LNCaP clone FGC (cell line): ENCODE measurements at regions not wholly inside any gene's neighbourhood (a gene's known extent, or its start where the extent isn't known, plus 50 kb on each side); places are given as distances from the start of the nearest gene placed in this dataset.
"Not testable (repeated sequence)": the region's sequence is repeated elsewhere in the genome, so short reads cannot be mapped to it uniquely, and the experiment has no call there.

Experiments
- DNase-seq: peaks from one replicate; pipeline ENCODE4 v3.0.0-alpha.2; 2011; ENCODE audit warnings: low read depth
- H3K4me3 ChIP-seq: 2 replicates; pipeline ENCODE4 v1.5.1; 2011; ENCODE audit warnings: mild to moderate bottlenecking, low read depth, low read length, control low read depth
- CTCF ChIP-seq: IDR thresholded peaks from 2 replicates; pipeline ENCODE4 v1.5.1; 2012; ENCODE audit warnings: mild to moderate bottlenecking; ENCODE audit not compliant: control insufficient read depth, insufficient read depth; ENCODE audit errors: extremely low read depth

DNA sequence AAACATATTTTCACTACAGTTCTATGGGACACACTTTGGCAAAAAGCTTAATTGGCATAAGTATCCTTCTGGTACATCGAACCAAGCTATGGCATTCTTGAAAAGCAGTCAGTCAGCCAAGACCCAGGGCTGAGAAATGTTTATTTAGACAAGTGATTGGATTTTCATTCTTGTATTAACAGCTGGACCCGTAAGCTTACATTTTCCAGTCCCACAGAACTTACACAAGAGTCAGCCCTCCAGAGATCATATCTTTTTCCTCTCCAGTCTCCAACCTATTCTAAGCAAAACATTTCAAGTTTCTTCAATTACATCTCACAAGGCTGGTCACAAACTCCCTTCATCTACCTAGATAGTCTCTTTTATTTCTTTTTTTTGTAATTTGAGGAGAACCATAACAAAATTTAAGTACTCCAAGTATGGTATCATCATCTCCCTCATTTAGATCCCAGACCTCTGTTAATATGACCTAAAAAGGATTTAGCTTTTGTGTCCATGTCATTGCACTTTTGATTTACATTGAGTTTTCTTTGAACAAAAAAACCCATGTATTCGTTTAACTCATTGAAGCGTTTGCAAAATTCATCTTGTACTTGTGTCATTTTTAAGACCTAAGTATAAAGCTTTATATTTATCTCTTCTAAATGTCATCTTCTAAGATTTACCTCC is 67.9 kb upstream of the GRK3 start:
- TF ChIP-seq CTCF = no peak
- H3K4me3 ChIP-seq = no peak overlapping the region
- DNase-seq = no peak

- no peak for TF ChIP-seq CTCF
- no peak overlapping the region for H3K4me3 ChIP-seq
- no peak for DNase-seq
Observed at GRCh38 chr22:25497181-25497641, 67.3 kb upstream of the GRK3 start.

DNA sequence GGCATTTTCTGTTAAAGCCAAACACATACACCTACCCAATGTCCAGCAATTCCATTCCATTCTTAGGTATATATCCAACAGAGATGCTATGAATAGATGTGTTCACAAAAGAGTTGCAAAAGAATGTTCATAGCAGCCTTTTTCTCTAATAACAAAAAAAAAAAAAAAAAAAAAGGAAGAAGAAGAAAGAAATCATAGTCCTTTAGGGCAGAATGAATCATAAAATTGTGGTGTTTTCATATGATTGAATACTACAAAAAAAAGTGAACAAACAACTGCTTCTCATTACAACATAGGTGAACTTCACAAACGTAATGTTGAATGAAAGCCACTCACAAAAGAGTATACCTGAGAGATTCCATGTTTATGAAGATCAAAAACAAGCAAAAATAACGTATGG is 66.8 kb upstream of the GRK3 start:
- DNase-seq = no peak
- no peak for TF ChIP-seq CTCF
- H3K4me3 ChIP-seq = no peak overlapping the region

- not testable (repeated sequence) for DNase-seq, H3K4me3 ChIP-seq
Observed at GRCh38 chr22:25500671-25501070, 63.8 kb upstream of the GRK3 start.

- not testable (repeated sequence) for DNase-seq, H3K4me3 ChIP-seq
Observed at GRCh38 chr22:25504017-25504416, 60.5 kb upstream of the GRK3 start.

GRCh38 chr22:25508161-25508560 is 56.3 kb upstream of the GRK3 start:
- no peak for DNase-seq
- H3K4me3 ChIP-seq = no peak overlapping the region
- no peak for TF ChIP-seq CTCF

DNA sequence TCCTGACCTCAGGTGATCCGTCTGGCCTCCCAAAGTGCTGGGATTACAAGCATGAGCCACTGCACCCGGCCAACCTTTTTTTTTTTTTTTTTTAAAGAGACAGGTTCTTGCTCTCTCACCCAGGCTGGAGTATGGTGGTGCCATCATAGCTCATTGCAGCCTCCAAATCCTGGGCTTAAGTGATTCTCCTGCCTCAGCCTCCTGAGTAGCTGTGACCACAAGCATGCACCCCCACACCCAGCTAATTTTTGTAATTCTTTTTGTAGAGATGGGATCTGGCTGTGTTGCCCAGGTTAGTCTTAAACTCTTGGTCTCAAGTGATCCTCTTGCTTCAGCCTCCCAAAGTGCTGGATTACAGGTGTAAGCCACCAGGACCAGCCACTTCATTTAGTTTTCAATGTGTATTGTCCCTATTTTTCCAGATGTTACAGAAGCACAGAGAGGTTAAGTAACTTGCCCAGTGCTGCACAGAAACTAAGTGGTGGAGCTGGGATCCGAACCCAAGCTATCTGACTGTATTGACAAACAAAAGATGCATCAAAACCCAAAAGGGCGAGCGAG is 55.6 kb upstream of the GRK3 start:
- TF ChIP-seq CTCF = no peak
- no peak overlapping the region for H3K4me3 ChIP-seq
- no peak for DNase-seq

- TF ChIP-seq CTCF = no peak
- no peak overlapping the region for H3K4me3 ChIP-seq
- no peak for DNase-seq
Observed at GRCh38 chr22:25509374-25509791, 55.1 kb upstream of the GRK3 start.
